H9 (cell line): ENCODE measurements at regions not wholly inside any gene's neighbourhood (a gene's known extent, or its start where the extent isn't known, plus 50 kb on each side); places are given as distances from the start of the nearest gene placed in this dataset.

Experiments
- DNase-seq: peaks from one replicate; pipeline ENCODE4 v3.0.0-alpha.2; 2017
- H2AFZ ChIP-seq: one replicate; pipeline ENCODE4 v1.6.1; 2013; ENCODE audit warnings: mild to moderate bottlenecking, low read length, control low read depth, moderate library complexity
- H2AK5ac ChIP-seq: 2 replicates; pipeline ENCODE4 v1.6.1; 2013; ENCODE audit warnings: low read length, control low read depth, mixed read lengths; ENCODE audit not compliant: insufficient read length
- H2BK120ac ChIP-seq: one replicate; pipeline ENCODE4 v1.6.1; 2013; ENCODE audit warnings: low read depth, mild to moderate bottlenecking, low read length, control low read depth, inconsistent platforms; ENCODE audit not compliant: poor library complexity, severe bottlenecking
- H2BK12ac ChIP-seq: 2 replicates; pipeline ENCODE4 v1.6.1; 2013; ENCODE audit warnings: low read length, control low read depth, mixed read lengths, low read depth; ENCODE audit not compliant: insufficient read length
- H2BK15ac ChIP-seq: 2 replicates; pipeline ENCODE4 v1.6.1; 2013; ENCODE audit warnings: low read depth, low read length, control low read depth
- H2BK20ac ChIP-seq: one replicate; pipeline ENCODE4 v1.6.1; 2013; ENCODE audit warnings: low read depth, mild to moderate bottlenecking, low read length, control low read depth, inconsistent platforms; ENCODE audit not compliant: poor library complexity, severe bottlenecking
- H2BK5ac ChIP-seq: 2 replicates; pipeline ENCODE4 v1.6.1; 2013; ENCODE audit warnings: low read length, control low read depth, mixed read lengths; ENCODE audit not compliant: insufficient read length
- H3K14ac ChIP-seq: 2 replicates; pipeline ENCODE4 v1.6.1; 2013; ENCODE audit warnings: low read length, control low read depth; ENCODE audit not compliant: insufficient read depth
- H3K18ac ChIP-seq: 2 replicates; pipeline ENCODE4 v1.6.1; 2013; ENCODE audit warnings: low read depth, mild to moderate bottlenecking, mixed read lengths, low read length, control low read depth; ENCODE audit not compliant: insufficient read length
- H3K23ac ChIP-seq: 2 replicates; pipeline ENCODE4 v1.6.1; 2013; ENCODE audit warnings: low read length, control low read depth, mixed read lengths, low read depth; ENCODE audit not compliant: insufficient read length
- H3K23me2 ChIP-seq: 2 replicates; pipeline ENCODE4 v1.6.1; 2013; ENCODE audit warnings: low read depth, mild to moderate bottlenecking, mixed read lengths, low read length, control low read depth; ENCODE audit not compliant: insufficient read length, poor library complexity, severe bottlenecking
- H3K27ac ChIP-seq: 2 replicates; pipeline ENCODE4 v1.5.1; 2013; ENCODE audit warnings: low read length, control low read depth, mixed read lengths, low read depth; ENCODE audit not compliant: insufficient read length
- H3K27me3 ChIP-seq: 2 replicates; pipeline ENCODE4 v1.6.1; 2013; ENCODE audit warnings: low read length, control low read depth, inconsistent platforms; ENCODE audit not compliant: insufficient read depth
- H3K4ac ChIP-seq: 2 replicates; pipeline ENCODE4 v1.6.1; 2013; ENCODE audit warnings: low read depth, mild to moderate bottlenecking, control low read depth, inconsistent platforms, low read length, moderate library complexity
- H3K4me1 ChIP-seq: 2 replicates; pipeline ENCODE4 v1.6.1; 2013; ENCODE audit warnings: low read length, control low read depth, inconsistent platforms; ENCODE audit not compliant: insufficient read depth
- H3K4me2 ChIP-seq: 2 replicates; pipeline ENCODE4 v1.6.1; 2013; ENCODE audit warnings: low read length, control low read depth, mixed read lengths; ENCODE audit not compliant: insufficient read length, insufficient read depth
- H3K56ac ChIP-seq: 2 replicates; pipeline ENCODE4 v1.6.1; 2013; ENCODE audit warnings: low read depth, mild to moderate bottlenecking, mixed read lengths, low read length, control low read depth; ENCODE audit not compliant: insufficient read length
- H3K79me1 ChIP-seq: 2 replicates; pipeline ENCODE4 v1.6.1; 2013; ENCODE audit warnings: low read depth, mild to moderate bottlenecking, moderate library complexity, low read length, control low read depth, inconsistent platforms; ENCODE audit not compliant: insufficient read depth, poor library complexity, severe bottlenecking
- H3K79me2 ChIP-seq: 2 replicates; pipeline ENCODE4 v1.6.1; 2013; ENCODE audit warnings: low read length, control low read depth, inconsistent platforms; ENCODE audit not compliant: insufficient read depth
- H3K9ac ChIP-seq: 2 replicates; pipeline ENCODE4 v1.6.1; 2013; ENCODE audit warnings: low read length, control low read depth, mixed read lengths; ENCODE audit not compliant: insufficient read length; ENCODE audit errors: extremely low read depth
- H3K9me3 ChIP-seq: one replicate; pipeline ENCODE4 v1.6.1; 2013; ENCODE audit warnings: low read depth, low read length, inconsistent platforms; ENCODE audit not compliant: control insufficient read depth
- H3T11ph ChIP-seq: one replicate; pipeline ENCODE4 v1.6.1; 2013; ENCODE audit warnings: mild to moderate bottlenecking, low read length, control low read depth, inconsistent platforms
- H4K20me1 ChIP-seq: one replicate; pipeline ENCODE4 v1.6.1; 2013; ENCODE audit not compliant: control insufficient read depth, insufficient read length, insufficient read depth
- H4K5ac ChIP-seq: 2 replicates; pipeline ENCODE4 v1.6.1; 2013; ENCODE audit warnings: low read depth, mild to moderate bottlenecking, mixed read lengths, low read length, control low read depth; ENCODE audit not compliant: insufficient read length
- H4K8ac ChIP-seq: replicated peaks from 2 replicates; pipeline ENCODE4 v1.6.1; 2013; ENCODE audit warnings: low read length, control low read depth, mixed read lengths, low read depth; ENCODE audit not compliant: insufficient read length
- H4K91ac ChIP-seq: 2 replicates; pipeline ENCODE4 v1.6.1; 2013; ENCODE audit warnings: low read depth, mild to moderate bottlenecking, moderate library complexity, mixed read lengths, low read length, control low read depth; ENCODE audit not compliant: insufficient read length
- H3K27ac Mint-ChIP-seq, 3 experiments: 2 replicates in 2 of 3; 3 replicates in 1 of 3; pipeline ENCODE4 v1.8.0; 2020 to 2021; ENCODE audit warnings: mixed read lengths in 3 of 3, mild to moderate bottlenecking in 1 of 3, moderate library complexity in 1 of 3
- H3K27me3 Mint-ChIP-seq: 2 replicates; pipeline ENCODE4 v1.8.0; 2021; ENCODE audit warnings: low read depth, mild to moderate bottlenecking, moderate library complexity, mixed read lengths
- H3K36me3 Mint-ChIP-seq, 3 experiments: 2 replicates in 2 of 3; 3 replicates in 1 of 3; pipeline ENCODE4 v1.8.0; 2020 to 2021; ENCODE audit warnings: low read depth in 3 of 3, mixed read lengths in 3 of 3; ENCODE audit not compliant: insufficient read depth in 1 of 3
- H3K4me1 Mint-ChIP-seq, 2 experiments: 2 replicates each; pipeline ENCODE4 v1.8.0; 2020; ENCODE audit warnings: mixed read lengths in 2 of 2
- H3K4me3 Mint-ChIP-seq, 2 experiments: 2 replicates in 1 of 2; 3 replicates in 1 of 2; pipeline ENCODE4 v1.8.0; 2020 to 2021; ENCODE audit warnings: mild to moderate bottlenecking in 2 of 2, mixed read lengths in 2 of 2, moderate library complexity in 1 of 2
- H3K9me3 Mint-ChIP-seq, 2 experiments: 2 replicates in 1 of 2; 3 replicates in 1 of 2; pipeline ENCODE4 v1.8.0; 2020; ENCODE audit warnings: mild to moderate bottlenecking in 2 of 2, mixed read lengths in 2 of 2, moderate library complexity in 1 of 2
- CTCF ChIP-seq: fragments of 200-600 bp; sonication (generic); conservative IDR thresholded peaks from 3 replicates; pipeline ENCODE4 v1.8.0; 2021; ENCODE audit warnings: antibody characterized with exemption, mild to moderate bottlenecking
- WGBS: extraction: QIAGEN DNeasy Blood & Tissue Kit; methylation state at CpG from one replicate; pipeline ENCODE4 v1.1.7; 2013; ENCODE audit warnings: missing lambda C conversion rate, low lambda C conversion rate, mixed read lengths; ENCODE audit not compliant: insufficient read length; ENCODE audit errors: extremely low coverage; 5-methylcytosine and 5-hydroxymethylcytosine counted together

GRCh38 chr15:38065721-38066345 lies 131.4 kb downstream of the TMCO5A start:
- H3K4me3 Mint-ChIP-seq: no peak overlapping the region
- Histone ChIP-seq H3K27me3 (peaks cover 5% of the 10 kb centered on the region; the same call in 1 of the 2 replicates), H4K8ac (no peak overlapping the region), H2BK120ac (no peak overlapping the region), H3K4ac (no peak overlapping the region), H2BK5ac (no peak overlapping the region), H3K23me2 (no peaks in the 10 kb centered on the region), H2BK15ac (no peak overlapping the region), H3K18ac (no peak overlapping the region), H2BK20ac (no peak overlapping the region), H3K27ac (no peak overlapping the region), H4K20me1 (no peaks in the 10 kb centered on the region), H4K91ac (no peak overlapping the region), H3K9ac (no peak overlapping the region), H3K79me2 (no peaks in the 10 kb centered on the region), H4K5ac (no peak overlapping the region), H2BK12ac (no peak overlapping the region), H3T11ph (no peak overlapping the region), H3K23ac (no peak overlapping the region), H3K79me1 (no peaks in the 10 kb centered on the region), H2AK5ac (no peak overlapping the region), H3K4me1 (peaks cover 3% of the 10 kb centered on the region; the same call in 1 of the 2 replicates), H3K9me3 (no peaks in the 10 kb centered on the region), H3K4me2 (no peak overlapping the region), H3K14ac (no peak overlapping the region), H2AFZ (no peak overlapping the region), H3K56ac (no peak overlapping the region)
- peaks cover 37% of the 10 kb centered on the region for H3K27me3 Mint-ChIP-seq
- peaks cover 26 to 48% of the 10 kb centered on the region in 2 experiments for H3K4me1 Mint-ChIP-seq
- TF ChIP-seq CTCF: no peak
- H3K36me3 Mint-ChIP-seq: no peaks in the 10 kb centered on the region
- no peak for DNase-seq
- WGBS: no CpG with 5 or more reads among the region's 5 CpGs
- peak overlapping the region in 1 of 3 experiments; percentile 59; a peak in 1 of 7 replicates for H3K27ac Mint-ChIP-seq
- no peaks in the 10 kb centered on the region; a peak in 2 of 5 replicates for H3K9me3 Mint-ChIP-seq
